HEK293T (cell line): ENCODE measurements at regions not wholly inside any gene's neighbourhood (a gene's known extent, or its start where the extent isn't known, plus 50 kb on each side); places are given as distances from the start of the nearest gene placed in this dataset.

Experiments used
- BHLHE40 ChIP-seq: fragments of 450-650 bp; IDR thresholded peaks from 2 replicates; pipeline ENCODE4 v1.6.1; 2016; ENCODE audit warnings: mild to moderate bottlenecking, moderate library complexity, borderline replicate concordance
- CTBP1 ChIP-seq: fragments of 450-650 bp; IDR thresholded peaks from 2 replicates; pipeline ENCODE4 v1.6.1; 2016; ENCODE audit warnings: borderline replicate concordance
- FOXK2 ChIP-seq: fragments of 450-650 bp; IDR thresholded peaks from 2 replicates; pipeline ENCODE4 v1.6.1; 2016; ENCODE audit warnings: mild to moderate bottlenecking
- FOXM1 ChIP-seq: fragments of 450-650 bp; IDR thresholded peaks from 2 replicates; pipeline ENCODE4 v1.6.1; 2017; ENCODE audit warnings: mild to moderate bottlenecking, borderline replicate concordance
- HDGF ChIP-seq: fragments of 450-650 bp; IDR thresholded peaks from 2 replicates; pipeline ENCODE4 v1.6.1; 2017; ENCODE audit warnings: antibody characterized with exemption, borderline replicate concordance
- NFRKB ChIP-seq: fragments of 450-650 bp; IDR thresholded peaks from 2 replicates; pipeline ENCODE4 v1.6.1; 2016; ENCODE audit warnings: mild to moderate bottlenecking, moderate library complexity
- SUZ12 ChIP-seq: fragments of 450-650 bp; IDR thresholded peaks from 2 replicates; pipeline ENCODE4 v1.6.1; 2016; ENCODE audit warnings: mild to moderate bottlenecking
- TARDBP ChIP-seq: fragments of 450-650 bp; IDR thresholded peaks from 2 replicates; pipeline ENCODE4 v1.6.1; 2016
- ZNF384 ChIP-seq: fragments of 450-650 bp; IDR thresholded peaks from 2 replicates; pipeline ENCODE4 v1.6.1; 2016
- TF ChIP-seq, protein P1 (sequence below): fragments of 450-650 bp; IDR thresholded peaks from 2 replicates; pipeline ENCODE4 v1.6.1; 2016

GRCh38 chr2:239777219-239777618, 247.9 kb downstream of the NDUFA10 start:
- TF ChIP-seq TARDBP: no peak
- no peak for TF ChIP-seq HDGF
- no peak for TF ChIP-seq SUZ12
- TF ChIP-seq BHLHE40: no peak
- no peak for TF ChIP-seq FOXM1
- no peak for TF ChIP-seq FOXK2
- no peak for TF ChIP-seq NFRKB
- TF ChIP-seq CTBP1: no peak
- TF ChIP-seq, protein P1, sequence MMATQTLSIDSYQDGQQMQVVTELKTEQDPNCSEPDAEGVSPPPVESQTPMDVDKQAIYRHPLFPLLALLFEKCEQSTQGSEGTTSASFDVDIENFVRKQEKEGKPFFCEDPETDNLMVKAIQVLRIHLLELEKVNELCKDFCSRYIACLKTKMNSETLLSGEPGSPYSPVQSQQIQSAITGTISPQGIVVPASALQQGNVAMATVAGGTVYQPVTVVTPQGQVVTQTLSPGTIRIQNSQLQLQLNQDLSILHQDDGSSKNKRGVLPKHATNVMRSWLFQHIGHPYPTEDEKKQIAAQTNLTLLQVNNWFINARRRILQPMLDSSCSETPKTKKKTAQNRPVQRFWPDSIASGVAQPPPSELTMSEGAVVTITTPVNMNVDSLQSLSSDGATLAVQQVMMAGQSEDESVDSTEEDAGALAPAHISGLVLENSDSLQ: no peak
- TF ChIP-seq ZNF384: no peak
